ENCODE measurements at regions not wholly inside any gene's neighbourhood (a gene's known extent, or its start where the extent isn't known, plus 50 kb on each side); places are given as distances from the start of the nearest gene placed in this dataset.

- TF ChIP-seq CEBPB (IDR thresholded peaks at IDR 0.05) (no peak), EGR1 (IDR thresholded peaks at IDR 0.05) (no peak), RAD21 (IDR thresholded peaks at IDR 0.05; ENCODE audit: low read depth) (no peak), EP300 (IDR thresholded peaks at IDR 0.05; ENCODE audit: borderline replicate concordance) (no peak), YY1 (IDR thresholded peaks at IDR 0.05; ENCODE audit: low read depth) (no peak), TAF1 (IDR thresholded peaks at IDR 0.05; ENCODE audit: low read depth) (no peak), CREB1 (IDR thresholded peaks at IDR 0.05; ENCODE audit: low read depth) (no peak), FOXM1 (IDR thresholded peaks at IDR 0.05; ENCODE audit: borderline replicate concordance, low read depth) (no peak), ZBTB7A (IDR thresholded peaks at IDR 0.05; ENCODE audit: low read depth) (no peak), REST (IDR thresholded peaks at IDR 0.05; ENCODE audit: low read depth) (no peak), TCF12 (IDR thresholded peaks at IDR 0.05; ENCODE audit: low read depth) (no peak), NFIC (IDR thresholded peaks at IDR 0.05) (no peak)
- TF ChIP-seq, protein P1, sequence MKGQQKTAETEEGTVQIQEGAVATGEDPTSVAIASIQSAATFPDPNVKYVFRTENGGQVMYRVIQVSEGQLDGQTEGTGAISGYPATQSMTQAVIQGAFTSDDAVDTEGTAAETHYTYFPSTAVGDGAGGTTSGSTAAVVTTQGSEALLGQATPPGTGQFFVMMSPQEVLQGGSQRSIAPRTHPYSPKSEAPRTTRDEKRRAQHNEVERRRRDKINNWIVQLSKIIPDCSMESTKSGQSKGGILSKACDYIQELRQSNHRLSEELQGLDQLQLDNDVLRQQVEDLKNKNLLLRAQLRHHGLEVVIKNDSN (IDR thresholded peaks at IDR 0.05): no peak
- TF ChIP-seq, protein P2, sequence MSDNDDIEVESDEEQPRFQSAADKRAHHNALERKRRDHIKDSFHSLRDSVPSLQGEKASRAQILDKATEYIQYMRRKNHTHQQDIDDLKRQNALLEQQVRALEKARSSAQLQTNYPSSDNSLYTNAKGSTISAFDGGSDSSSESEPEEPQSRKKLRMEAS (IDR thresholded peaks at IDR 0.05): no peak
These were observed 74.6 kb downstream of the MRPL36 start for GRCh38 chr5:1724822-1725602.
